IPS-NIHi11 (cell line): ENCODE measurements at regions not wholly inside any gene's neighbourhood (a gene's known extent, or its start where the extent isn't known, plus 50 kb on each side); places are given as distances from the start of the nearest gene placed in this dataset.
"Not testable (repeated sequence)": the region's sequence is repeated elsewhere in the genome, so short reads cannot be mapped to it uniquely, and the experiment has no call there.

Experiments used
- DNase-seq: peaks from one replicate; pipeline ENCODE4 v3.0.0; 2012; ENCODE audit warnings: mixed read lengths, low spot score

GRCh38 chr14:34300330-34300729 is 161.7 kb downstream of the SPTSSA start:
- no peak for DNase-seq

GRCh38 chr14:34299360-34299759 is 162.7 kb downstream of the SPTSSA start:
- DNase-seq: peak; percentile 19

- no peak for DNase-seq
Measured at GRCh38 chr14:34297786-34298520, 164.1 kb downstream of the SPTSSA start.

- DNase-seq: no peak
Measured at GRCh38 chr14:34283590-34283989, 178.4 kb downstream of the SPTSSA start.

- no peak for DNase-seq
Measured at GRCh38 chr14:34277191-34277590, 184.8 kb downstream of the SPTSSA start.

- no peak for DNase-seq
Measured at GRCh38 chr14:34275530-34275929, 186.5 kb downstream of the SPTSSA start.

- no peak for DNase-seq
Measured at GRCh38 chr14:34275078-34275477, 187.0 kb downstream of the SPTSSA start.

GRCh38 chr14:34273716-34274115 is 188.3 kb downstream of the SPTSSA start:
- not testable (repeated sequence) for DNase-seq

- DNase-seq: no peak
Measured at GRCh38 chr14:34270361-34270760, 191.7 kb downstream of the SPTSSA start.

- no peak for DNase-seq
Measured at GRCh38 chr14:34266344-34266743, 195.7 kb downstream of the SPTSSA start.

- DNase-seq: no peak
Measured at GRCh38 chr14:34262127-34262910, 199.7 kb downstream of the SPTSSA start.

GRCh38 chr14:34259996-34260395 is 202.0 kb downstream of the SPTSSA start:
- DNase-seq: no peak

- DNase-seq: no peak
Measured at GRCh38 chr14:34258318-34258717, 203.7 kb downstream of the SPTSSA start.

- no peak for DNase-seq
Measured at GRCh38 chr14:34257505-34257904, 204.5 kb downstream of the SPTSSA start.

- DNase-seq: no peak
Measured at GRCh38 chr14:34256223-34256622, 205.8 kb downstream of the SPTSSA start.

- no peak for DNase-seq
Measured at GRCh38 chr14:34254571-34254970, 207.5 kb downstream of the SPTSSA start.

GRCh38 chr14:34254031-34254430 is 208.0 kb downstream of the SPTSSA start:
- no peak for DNase-seq

- no peak for DNase-seq
Measured at GRCh38 chr14:34252227-34252626, 209.8 kb downstream of the SPTSSA start.

GRCh38 chr14:34251662-34252061 is 210.4 kb downstream of the SPTSSA start:
- no peak for DNase-seq

GRCh38 chr14:34250959-34251358 is 211.1 kb downstream of the SPTSSA start:
- no peak for DNase-seq

- DNase-seq: no peak
Measured at GRCh38 chr14:34247605-34248004, 214.4 kb downstream of the SPTSSA start.

GRCh38 chr14:34246206-34246605 is 215.8 kb downstream of the SPTSSA start:
- DNase-seq: no peak

- no peak for DNase-seq
Measured at GRCh38 chr14:34243401-34243800, 218.6 kb downstream of the SPTSSA start.
